Erythroblast (primary cell): ENCODE measurements at regions not wholly inside any gene's neighbourhood (a gene's known extent, or its start where the extent isn't known, plus 50 kb on each side); places are given as distances from the start of the nearest gene placed in this dataset.
"Not testable (repeated sequence)": the region's sequence is repeated elsewhere in the genome, so short reads cannot be mapped to it uniquely, and the experiment has no call there.

Experiments used
- GATA1 ChIP-seq: IDR thresholded peaks from 2 replicates; pipeline ENCODE4 v1.6.1; 2011; ENCODE audit warnings: low read depth, mild to moderate bottlenecking, control low read depth, low read length, moderate library complexity
- POLR2A ChIP-seq: IDR thresholded peaks from 2 replicates; pipeline ENCODE4 v1.6.1; 2011; ENCODE audit warnings: mild to moderate bottlenecking, low read length

DNA sequence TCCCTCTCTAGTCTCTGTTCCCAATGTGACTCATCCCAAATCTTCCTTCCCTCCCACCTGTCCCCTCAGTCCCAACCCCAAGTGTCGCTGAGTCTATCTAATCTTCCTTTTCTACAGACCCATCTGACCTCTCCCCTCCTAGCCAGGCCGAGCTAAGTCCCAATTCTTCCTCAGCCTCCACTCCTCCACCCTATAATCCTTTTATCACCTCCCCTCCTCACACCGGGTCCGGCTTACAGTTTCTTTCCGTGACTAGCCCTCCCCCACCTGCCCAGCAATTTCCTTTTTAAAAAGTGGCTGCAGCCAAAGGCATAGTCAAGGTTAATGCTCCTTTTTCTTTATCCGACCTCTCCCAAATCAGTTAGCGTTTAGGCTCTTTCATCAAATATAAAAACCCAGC is 541.0 kb upstream of the CRIM1 start:
- TF ChIP-seq POLR2A, GATA1: not testable (repeated sequence)
